GM23338 (cell line): ENCODE measurements at regions not wholly inside any gene's neighbourhood (a gene's known extent, or its start where the extent isn't known, plus 50 kb on each side); places are given as distances from the start of the nearest gene placed in this dataset.

Source experiments
- ATAC-seq: fragments of 200-7000 bp; cut with Tn5 transposase; 3 replicates; pipeline ENCODE4 v1.9.1; 2020
- DNase-seq: peaks from one replicate; pipeline ENCODE4 v3.0.0-alpha.2; 2015; ENCODE audit warnings: low spot score
- H2AFZ ChIP-seq: fragments of 200-600 bp; sonication (generic); 2 replicates; pipeline ENCODE4 v1.8.0; 2016; ENCODE audit warnings: antibody characterized with exemption, mild to moderate bottlenecking, moderate library complexity
- H3F3A ChIP-seq: fragments of 200-600 bp; sonication (generic); replicated peaks from 2 replicates; pipeline ENCODE4 v1.8.0; 2017; ENCODE audit warnings: antibody characterized with exemption, mixed run types, low read depth
- H3K27ac ChIP-seq: fragments of 200-600 bp; sonication (generic); 2 replicates; pipeline ENCODE4 v1.6.1; 2016; ENCODE audit warnings: low read depth
- H3K27me3 ChIP-seq: fragments of 200-600 bp; sonication (generic); 2 replicates; pipeline ENCODE4 v1.8.0; 2016; ENCODE audit warnings: mild to moderate bottlenecking, mixed run types, moderate library complexity; ENCODE audit not compliant: insufficient read depth
- H3K36me3 ChIP-seq: fragments of 200-600 bp; sonication (generic); 2 replicates; pipeline ENCODE4 v1.8.0; 2016; ENCODE audit warnings: mild to moderate bottlenecking; ENCODE audit not compliant: insufficient read depth
- H3K4me1 ChIP-seq: fragments of 200-600 bp; sonication (generic); 2 replicates; pipeline ENCODE4 v1.8.0; 2016; ENCODE audit warnings: mild to moderate bottlenecking, moderate library complexity; ENCODE audit not compliant: insufficient read depth
- H3K4me2 ChIP-seq: fragments of 200-600 bp; sonication (generic); 2 replicates; pipeline ENCODE4 v1.7.1; 2017; ENCODE audit warnings: mixed run types
- H3K4me3 ChIP-seq: fragments of 200-600 bp; sonication (generic); 2 replicates; pipeline ENCODE4 v1.6.1; 2016; ENCODE audit warnings: mixed run types
- H3K79me2 ChIP-seq: fragments of 200-600 bp; sonication (generic); replicated peaks from 2 replicates; pipeline ENCODE4 v1.8.0; 2017; ENCODE audit warnings: mild to moderate bottlenecking; ENCODE audit not compliant: insufficient read depth
- H3K9me2 ChIP-seq: fragments of 200-600 bp; sonication (generic); 2 replicates; pipeline ENCODE4 v1.8.0; 2017; ENCODE audit not compliant: insufficient read depth
- H4K20me1 ChIP-seq: fragments of 200-600 bp; sonication (generic); replicated peaks from 2 replicates; pipeline ENCODE4 v1.8.0; 2017; ENCODE audit warnings: mild to moderate bottlenecking; ENCODE audit not compliant: insufficient read depth
- H3K27ac Mint-ChIP-seq: 2 replicates; pipeline ENCODE4 v1.8.0; 2020; ENCODE audit warnings: inconsistent platforms, mild to moderate bottlenecking, moderate library complexity, mixed read lengths
- H3K27me3 Mint-ChIP-seq: 3 replicates; pipeline ENCODE4 v1.8.0; 2022; ENCODE audit warnings: low read depth, mild to moderate bottlenecking, moderate library complexity, mixed read lengths, inconsistent platforms; ENCODE audit not compliant: insufficient read depth, poor library complexity
- H3K36me3 Mint-ChIP-seq: 3 replicates; pipeline ENCODE4 v1.8.0; 2021; ENCODE audit warnings: low read depth, mild to moderate bottlenecking, inconsistent platforms, moderate library complexity, mixed read lengths
- H3K4me1 Mint-ChIP-seq: 3 replicates; pipeline ENCODE4 v1.8.0; 2020; ENCODE audit warnings: mild to moderate bottlenecking, inconsistent platforms, mixed read lengths
- H3K4me3 Mint-ChIP-seq: 3 replicates; pipeline ENCODE4 v1.8.0; 2021; ENCODE audit warnings: moderate library complexity, mild to moderate bottlenecking, inconsistent platforms, mixed read lengths
- H3K9me3 Mint-ChIP-seq: 3 replicates; pipeline ENCODE4 v1.8.0; 2020; ENCODE audit warnings: moderate library complexity, mild to moderate bottlenecking, inconsistent platforms, mixed read lengths
- CTCF ChIP-seq, 2 experiments: fragments of 200-600 bp in 1 of 2; sonication (generic) in 1 of 2; conservative IDR thresholded peaks; 2 replicates each; pipeline versions ENCODE4 v1.5.1 to v1.6.1; 2016 to 2017; ENCODE audit warnings: antibody characterized with exemption in 2 of 2, low read depth in 2 of 2, mild to moderate bottlenecking in 2 of 2, moderate library complexity in 1 of 2
- ETS1 ChIP-seq: IDR thresholded peaks from 2 replicates; pipeline ENCODE4 v1.6.1; 2016; ENCODE audit warnings: antibody characterized with exemption
- EZH2 ChIP-seq: fragments of 200-600 bp; sonication (generic); IDR thresholded peaks from one replicate; pipeline ENCODE4 v1.8.0; 2017; ENCODE audit warnings: antibody characterized with exemption, mild to moderate bottlenecking, low read depth; ENCODE audit not compliant: unreplicated experiment
- EZH2phosphoT487 ChIP-seq: fragments of 200-600 bp; sonication (generic); IDR thresholded peaks from one replicate; pipeline ENCODE4 v1.8.1; 2018; ENCODE audit warnings: antibody characterized with exemption; ENCODE audit not compliant: unreplicated experiment
- NANOG ChIP-seq: IDR thresholded peaks from 2 replicates; pipeline ENCODE4 v1.6.1; 2016; ENCODE audit warnings: antibody characterized with exemption, borderline replicate concordance
- ZNF114 ChIP-seq: fragments of 250-450 bp; sonication (Bioruptor Pico); IDR thresholded peaks from 2 replicates; pipeline ENCODE4 v1.5.0; 2020; ENCODE audit warnings: mild to moderate bottlenecking, moderate library complexity

- TF ChIP-seq CTCF (conservative IDR thresholded peaks at IDR 0.05; ENCODE audit: low read depth in 2 of 2) (no peak), EZH2 (no peak), ZNF114 (CRISPR knock-in tag) (no peak), EZH2phosphoT487 (no peak)
Measured at GRCh38 chr5:124887223-124887622, 140.8 kb upstream of the ZNF608 start (continued).

DNA sequence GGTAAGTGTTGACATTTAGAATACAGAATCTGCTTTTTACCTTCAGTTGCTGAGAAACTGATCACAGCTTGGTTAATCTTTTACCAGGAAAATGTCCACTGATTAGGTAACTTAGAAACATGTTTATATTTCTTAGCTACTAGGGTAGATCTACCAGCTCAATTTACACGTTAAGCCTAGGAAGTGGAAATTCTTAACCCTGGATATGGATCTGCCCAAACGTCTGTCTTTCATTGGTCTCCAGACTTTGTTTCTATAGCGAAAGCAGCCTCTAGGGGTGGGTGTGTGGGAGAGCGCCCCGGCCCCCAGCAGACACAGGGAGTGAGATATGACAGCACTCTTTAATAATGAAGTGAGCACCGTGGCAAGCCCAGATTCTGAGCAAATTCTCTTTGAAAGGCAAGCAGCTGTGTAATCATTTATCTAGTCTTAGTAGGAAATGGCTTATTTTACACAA is 141.6 kb upstream of the ZNF608 start:
- TF ChIP-seq CTCF (conservative IDR thresholded peaks at IDR 0.05; ENCODE audit: low read depth in 2 of 2) = peak; percentile 35 to 41; a peak in 3 of 4 replicates
- no peak for TF ChIP-seq ETS1
- peaks cover 6% of the 10 kb centered on the region for H3K27me3 Mint-ChIP-seq
- Histone ChIP-seq H3K9me2 (no peaks in the 10 kb centered on the region), H3K4me2 (peak overlapping the region; percentile 74), H3K4me3 (no peak overlapping the region), H3K27ac (no peak overlapping the region), H3F3A (peaks cover 12% of the 10 kb centered on the region), H4K20me1 (no peaks in the 10 kb centered on the region), H3K27me3 (no peaks in the 10 kb centered on the region), H2AFZ (no peak overlapping the region), H3K79me2 (no peaks in the 10 kb centered on the region), H3K36me3 (no peaks in the 10 kb centered on the region), H3K4me1 (peaks cover 29% of the 10 kb centered on the region)
- peak overlapping the region; percentile 63; the same call in 1 of the 2 replicates for H3K27ac Mint-ChIP-seq
- peaks cover 20% of the 10 kb centered on the region for H3K36me3 Mint-ChIP-seq
- 0 out of 3 replicates have a peak overlapping the region, but pooled peaks have one; percentile 8 for H3K4me3 Mint-ChIP-seq
- H3K9me3 Mint-ChIP-seq = peaks cover 12% of the 10 kb centered on the region
- peaks cover 31% of the 10 kb centered on the region for H3K4me1 Mint-ChIP-seq
- ATAC-seq = peak; percentile 94
- peak; percentile 58 for DNase-seq

GRCh38 chr5:124888622-124889485 is 142.4 kb upstream of the ZNF608 start:
- peaks cover 23% of the 10 kb centered on the region for H3K36me3 Mint-ChIP-seq
- peaks cover 16% of the 10 kb centered on the region for H3K9me3 Mint-ChIP-seq
- H3K27me3 ChIP-seq = no peaks in the 10 kb centered on the region
- peak overlapping the region; percentile 86 for H3K27ac ChIP-seq
- TF ChIP-seq EZH2 (no peak), NANOG (peak; percentile 71; the same call in 1 of the 2 replicates)
- no peaks in the 10 kb centered on the region for H3K79me2 ChIP-seq
- H3K36me3 ChIP-seq = no peaks in the 10 kb centered on the region
- peak overlapping the region; percentile 34; the same call in 1 of the 3 replicates for H3K4me3 Mint-ChIP-seq
- H3K4me3 ChIP-seq = peak overlapping the region; percentile 35
- peak; percentile 35 for DNase-seq
- peak overlapping the region; percentile 74 for H3K4me2 ChIP-seq
- H3K9me2 ChIP-seq = no peaks in the 10 kb centered on the region
- H3K4me1 Mint-ChIP-seq = peaks cover 31% of the 10 kb centered on the region
- peaks cover 6% of the 10 kb centered on the region for H3K27me3 Mint-ChIP-seq
- peak; percentile 69 for ATAC-seq
- H2AFZ ChIP-seq = peak overlapping the region; percentile 11; the same call in 1 of the 2 replicates
- H3K27ac Mint-ChIP-seq = peak overlapping the region; percentile 45
- peaks cover 12% of the 10 kb centered on the region for H3F3A ChIP-seq
- peaks cover 29% of the 10 kb centered on the region for H3K4me1 ChIP-seq
- H4K20me1 ChIP-seq = no peaks in the 10 kb centered on the region
